ENCODE measurements at regions not wholly inside any gene's neighbourhood (a gene's known extent, or its start where the extent isn't known, plus 50 kb on each side); places are given as distances from the start of the nearest gene placed in this dataset.
"Not testable (repeated sequence)": the region's sequence is repeated elsewhere in the genome, so short reads cannot be mapped to it uniquely, and the experiment has no call there.

GRCh38 chr18:28457784-28458183 lies 280.9 kb upstream of the CDH2 start:
- no peak for DNase-seq (ENCODE audit: low read depth)

GRCh38 chr18:28455971-28456370 lies 279.0 kb upstream of the CDH2 start:
- H3K4me3 ChIP-seq (ENCODE audit: low read depth, low read length): no peak overlapping the region
- DNase-seq (ENCODE audit: low read depth): no peak

More at GRCh38 chr18:28457784-28458183, 280.9 kb upstream of the CDH2 start:
- no peak overlapping the region for H3K4me3 ChIP-seq (ENCODE audit: low read depth, low read length)
- TF ChIP-seq CTCF (conservative IDR thresholded peaks at IDR 0.05; ENCODE audit: low read depth, low read length): no peak

GRCh38 chr18:28439870-28440269 lies 262.9 kb upstream of the CDH2 start:
- TF ChIP-seq CTCF (conservative IDR thresholded peaks at IDR 0.05; ENCODE audit: low read depth, low read length): no peak
- no peak for DNase-seq (ENCODE audit: low read depth)
- no peak overlapping the region for H3K4me3 ChIP-seq (ENCODE audit: low read depth, low read length)

More at GRCh38 chr18:28455971-28456370, 279.0 kb upstream of the CDH2 start:
- no peak for TF ChIP-seq CTCF (conservative IDR thresholded peaks at IDR 0.05; ENCODE audit: low read depth, low read length)

GRCh38 chr18:28438381-28438780 lies 261.5 kb upstream of the CDH2 start:
- no peak for TF ChIP-seq CTCF (conservative IDR thresholded peaks at IDR 0.05; ENCODE audit: low read depth, low read length)
- DNase-seq (ENCODE audit: low read depth): no peak

GRCh38 chr18:28432339-28432738 lies 255.4 kb upstream of the CDH2 start:
- H3K4me3 ChIP-seq (ENCODE audit: low read depth, low read length): no peak overlapping the region
- no peak for DNase-seq (ENCODE audit: low read depth)
- no peak for TF ChIP-seq CTCF (conservative IDR thresholded peaks at IDR 0.05; ENCODE audit: low read depth, low read length)

More at GRCh38 chr18:28438381-28438780, 261.5 kb upstream of the CDH2 start:
- no peak overlapping the region for H3K4me3 ChIP-seq (ENCODE audit: low read depth, low read length)

GRCh38 chr18:28425886-28426285 lies 249.0 kb upstream of the CDH2 start:
- H3K4me3 ChIP-seq (ENCODE audit: low read depth, low read length): no peak overlapping the region
- DNase-seq (ENCODE audit: low read depth): no peak
- no peak for TF ChIP-seq CTCF (conservative IDR thresholded peaks at IDR 0.05; ENCODE audit: low read depth, low read length)

- TF ChIP-seq CTCF (conservative IDR thresholded peaks at IDR 0.05; ENCODE audit: low read depth, low read length): no peak
- no peak overlapping the region for H3K4me3 ChIP-seq (ENCODE audit: low read depth, low read length)
- no peak for DNase-seq (ENCODE audit: low read depth)
These were observed 245.6 kb upstream of the CDH2 start for GRCh38 chr18:28422577-28422976.

GRCh38 chr18:28421950-28422349 lies 245.0 kb upstream of the CDH2 start:
- DNase-seq (ENCODE audit: low read depth); H3K4me3 ChIP-seq (ENCODE audit: low read depth, low read length): not testable (repeated sequence)
